Left lung (tissue), 4 donors: ENCODE measurements at regions not wholly inside any gene's neighbourhood (a gene's known extent, or its start where the extent isn't known, plus 50 kb on each side); places are given as distances from the start of the nearest gene placed in this dataset.

ENCODE experiments used
- ATAC-seq: fragments of 200-7000 bp; cut with Tn5 transposase; one replicate; pipeline ENCODE4 v1.9.1; 2020; ENCODE audit warnings: moderate library complexity
- DNase-seq, 4 donors: peaks; one replicate each; pipeline ENCODE4 v3.0.0-alpha.2; 2013 to 2020
- H3K27ac ChIP-seq, 2 donors: fragments of 200-600 bp; sonication (generic) in 1 of 2; one replicate each; pipeline versions ENCODE4 v1.5.0 to v1.8.0; 2020 to 2021
- H3K27me3 ChIP-seq, 2 donors: fragments of 200-600 bp; sonication (generic) in 1 of 2; one replicate each; pipeline versions ENCODE4 v1.5.0 to v1.8.0; 2020 to 2021
- H3K36me3 ChIP-seq, 2 donors: fragments of 200-600 bp; sonication (generic) in 1 of 2; one replicate each; pipeline versions ENCODE4 v1.5.0 to v1.8.0; 2020 to 2021
- H3K4me1 ChIP-seq, 2 donors: fragments of 200-600 bp; one replicate each; pipeline ENCODE4 v1.8.0; 2021
- H3K4me3 ChIP-seq, 2 donors: fragments of 200-600 bp; sonication (generic) in 1 of 2; one replicate each; pipeline versions ENCODE4 v1.5.0 to v1.8.0; 2020 to 2021; ENCODE audit warnings: mild to moderate bottlenecking in 1 of 2
- H3K9me3 ChIP-seq, 2 donors: fragments of 200-600 bp; sonication (generic) in 1 of 2; one replicate each; pipeline versions ENCODE4 v1.5.0 to v1.8.0; 2020 to 2021
- intact Hi-C, 2 donors: fragments of 100-400 bp; cut with DNase I; formaldehyde crosslinking; loops; one replicate each; pipeline versions ENCODE4 v1.11.2 to v1.14.2; 2022
- TF ChIP-seq, protein P1 (sequence below), 2 donors: fragments of 200-600 bp; sonication (generic) in 1 of 2; IDR thresholded peaks; one replicate each; pipeline versions ENCODE4 v1.5.0 to v1.8.0; 2021; ENCODE audit warnings: antibody characterized with exemption in 2 of 2
- donor health status: DM: no; HTN: yes; CAD: no.
- donor health status: DM: no; HTN: no; CAD: no.

DNA sequence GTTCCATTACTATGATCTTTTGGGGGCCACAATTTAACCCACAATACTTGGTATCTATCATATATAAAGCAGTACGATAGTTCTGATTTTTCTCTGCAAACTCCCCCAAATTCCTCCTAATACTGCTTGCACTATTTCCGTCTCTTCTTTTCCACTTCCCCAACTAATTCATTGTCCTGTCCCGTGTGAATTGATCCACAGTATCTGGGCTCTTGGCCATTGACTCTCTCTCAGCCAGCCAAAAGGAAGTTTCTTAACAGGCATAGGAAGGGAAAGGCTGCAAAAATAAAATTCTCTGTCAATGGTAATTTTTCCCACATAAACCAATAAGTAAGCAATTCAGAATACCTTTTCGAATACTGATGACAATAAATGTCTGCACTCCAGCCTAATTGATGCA lies 91.7 kb upstream of the DSCAM start:
- ATAC-seq (no peak), DNase-seq (no peak)
- Histone ChIP-seq H3K27ac (no peak overlapping the region), H3K36me3 (no peaks in the 10 kb centered on the region), H3K4me1 (no peaks in the 10 kb centered on the region), H3K4me3 (no peak overlapping the region), H3K27me3 (no peaks in the 10 kb centered on the region), H3K9me3 (no peaks in the 10 kb centered on the region)
- TF ChIP-seq, protein P1, sequence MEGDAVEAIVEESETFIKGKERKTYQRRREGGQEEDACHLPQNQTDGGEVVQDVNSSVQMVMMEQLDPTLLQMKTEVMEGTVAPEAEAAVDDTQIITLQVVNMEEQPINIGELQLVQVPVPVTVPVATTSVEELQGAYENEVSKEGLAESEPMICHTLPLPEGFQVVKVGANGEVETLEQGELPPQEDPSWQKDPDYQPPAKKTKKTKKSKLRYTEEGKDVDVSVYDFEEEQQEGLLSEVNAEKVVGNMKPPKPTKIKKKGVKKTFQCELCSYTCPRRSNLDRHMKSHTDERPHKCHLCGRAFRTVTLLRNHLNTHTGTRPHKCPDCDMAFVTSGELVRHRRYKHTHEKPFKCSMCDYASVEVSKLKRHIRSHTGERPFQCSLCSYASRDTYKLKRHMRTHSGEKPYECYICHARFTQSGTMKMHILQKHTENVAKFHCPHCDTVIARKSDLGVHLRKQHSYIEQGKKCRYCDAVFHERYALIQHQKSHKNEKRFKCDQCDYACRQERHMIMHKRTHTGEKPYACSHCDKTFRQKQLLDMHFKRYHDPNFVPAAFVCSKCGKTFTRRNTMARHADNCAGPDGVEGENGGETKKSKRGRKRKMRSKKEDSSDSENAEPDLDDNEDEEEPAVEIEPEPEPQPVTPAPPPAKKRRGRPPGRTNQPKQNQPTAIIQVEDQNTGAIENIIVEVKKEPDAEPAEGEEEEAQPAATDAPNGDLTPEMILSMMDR (IDR thresholded peaks at IDR 0.05) = no peak
- intact Hi-C loops = no loop called here

DNA sequence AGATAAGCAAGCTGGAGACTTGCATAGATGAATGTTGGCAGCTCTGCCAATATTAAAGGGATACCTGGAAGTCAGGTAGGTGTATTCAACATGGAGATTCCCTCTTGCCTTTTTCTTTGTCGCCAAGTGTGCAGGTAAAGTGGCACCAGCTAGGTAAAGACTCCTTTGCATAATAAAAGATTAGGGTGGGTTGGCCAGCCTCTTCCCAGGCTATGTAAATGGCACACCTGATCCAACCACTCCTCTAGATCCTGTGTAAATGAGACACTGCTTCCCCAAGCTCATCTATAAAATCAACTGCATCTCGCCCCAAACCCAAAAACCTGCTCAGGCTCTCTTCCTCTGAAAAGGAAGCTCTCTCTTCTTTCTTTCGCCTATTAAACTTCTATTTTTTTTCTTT lies 100.8 kb upstream of the DSCAM start:
- DNase-seq = no peak
- intact Hi-C loops = no loop called here
- no peaks in the 10 kb centered on the region for H3K27me3 ChIP-seq
- H3K9me3 ChIP-seq = peaks cover 0 to 8% of the 10 kb centered on the region in 2 donors
- H3K36me3 ChIP-seq = no peaks in the 10 kb centered on the region
- no peak overlapping the region for H3K4me3 ChIP-seq
- ATAC-seq = no peak
- H3K27ac ChIP-seq = no peak overlapping the region
- TF ChIP-seq, protein P1 (IDR thresholded peaks at IDR 0.05) = no peak
- no peaks in the 10 kb centered on the region for H3K4me1 ChIP-seq

DNA sequence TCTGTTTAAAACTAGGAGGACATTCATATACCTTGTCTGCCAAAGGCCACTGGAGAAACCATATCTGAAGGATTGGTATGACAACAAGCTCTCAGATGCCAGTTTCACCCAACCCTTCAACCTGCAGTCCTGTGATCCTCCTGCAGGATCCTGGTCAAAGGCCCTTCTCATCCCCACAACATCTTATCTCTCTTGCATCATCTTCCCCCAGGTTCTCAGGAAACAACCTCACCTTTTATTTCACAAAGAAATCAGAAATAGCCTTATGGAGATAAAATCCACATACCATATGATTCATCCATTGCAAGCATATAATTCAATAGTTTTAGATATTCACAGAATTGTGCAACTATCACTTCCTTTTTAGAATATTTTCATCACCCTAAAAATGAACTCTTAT lies 104.0 kb upstream of the DSCAM start:
- Histone ChIP-seq H3K27ac (no peak overlapping the region), H3K4me1 (no peaks in the 10 kb centered on the region), H3K36me3 (no peaks in the 10 kb centered on the region), H3K9me3 (no peaks in the 10 kb centered on the region), H3K27me3 (no peaks in the 10 kb centered on the region), H3K4me3 (no peak overlapping the region)
- DNase-seq (no peak), ATAC-seq (no peak)
- intact Hi-C loops = no loop called here
- TF ChIP-seq, protein P1 (IDR thresholded peaks at IDR 0.05) = no peak

DNA sequence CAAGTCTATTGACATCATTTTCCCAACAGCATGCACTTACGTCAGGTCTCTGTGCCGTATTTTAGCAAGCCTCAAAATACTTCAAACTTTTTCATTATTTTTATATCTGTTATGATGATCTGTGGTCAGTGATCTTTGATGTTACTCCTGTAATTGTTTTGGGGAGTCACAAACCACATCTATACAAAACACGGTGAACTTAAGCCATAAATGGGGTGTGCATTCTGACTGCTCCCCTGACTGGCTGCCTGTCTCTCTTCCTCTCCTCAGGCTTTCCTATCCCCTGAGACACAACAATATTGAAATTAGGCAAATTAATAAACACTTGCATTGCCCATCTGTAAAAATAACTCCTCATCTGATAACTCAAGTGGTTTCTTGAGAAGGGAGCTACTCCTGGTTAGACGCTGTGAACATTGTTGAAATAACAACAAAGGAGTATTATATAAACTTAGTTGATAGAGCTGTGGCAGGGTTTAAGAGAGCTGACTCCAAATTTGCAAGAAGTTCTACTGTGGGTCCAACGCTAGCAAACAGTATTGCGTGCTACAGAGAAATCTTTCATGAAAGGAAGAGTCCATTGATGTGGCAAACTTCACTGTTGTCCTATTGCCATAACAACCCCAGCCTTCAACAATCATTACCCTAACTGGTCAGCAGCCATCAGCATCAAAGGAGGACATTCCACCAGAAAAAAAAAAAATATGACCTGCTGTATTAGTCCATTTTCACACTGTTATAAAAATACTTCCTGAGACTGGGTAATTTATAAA lies 105.8 kb upstream of the DSCAM start:
- Histone ChIP-seq H3K9me3 (no peaks in the 10 kb centered on the region), H3K27me3 (no peaks in the 10 kb centered on the region), H3K4me1 (no peaks in the 10 kb centered on the region), H3K4me3 (no peak overlapping the region), H3K27ac (no peak overlapping the region), H3K36me3 (no peaks in the 10 kb centered on the region)
- ATAC-seq (peak; percentile 44), DNase-seq (peak in 1 of 4 donors; percentile 2)
- TF ChIP-seq, protein P1 (IDR thresholded peaks at IDR 0.05) = no peak
- intact Hi-C loops = no loop called here

DNA sequence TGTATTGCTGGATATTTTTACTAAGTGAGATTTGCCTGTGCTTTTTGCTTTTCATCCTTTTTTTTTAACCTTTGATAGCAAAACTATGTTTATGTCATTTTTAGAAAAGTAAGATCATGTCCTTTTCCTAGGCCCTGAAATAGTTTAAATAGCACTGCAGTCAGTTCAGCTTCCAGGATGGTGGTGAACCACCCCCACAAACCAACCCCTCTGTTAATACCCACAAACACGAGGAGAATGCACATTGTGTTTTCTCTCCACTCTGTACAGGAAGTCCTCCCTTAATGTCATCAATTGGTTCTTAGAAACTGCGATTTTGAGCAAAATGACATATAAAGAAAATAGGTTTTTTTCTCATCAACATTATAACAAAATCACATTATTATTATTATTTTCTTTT lies 117.7 kb upstream of the DSCAM start:
- intact Hi-C loops = no loop called here
- H3K4me3 ChIP-seq = no peak overlapping the region
- no peak overlapping the region for H3K27ac ChIP-seq
- no peaks in the 10 kb centered on the region for H3K27me3 ChIP-seq
- TF ChIP-seq, protein P1 (IDR thresholded peaks at IDR 0.05) = no peak
- peaks cover 0 to 3% of the 10 kb centered on the region in 2 donors for H3K9me3 ChIP-seq
- DNase-seq (no peak), ATAC-seq (no peak)
- no peaks in the 10 kb centered on the region for H3K4me1 ChIP-seq
- H3K36me3 ChIP-seq = no peaks in the 10 kb centered on the region
